Hematopoietic multipotent progenitor cell treated with erythropoietin and hydrocortisone succinate and interleukin-3 and kit ligand, for 15 days (in vitro differentiated cells): ENCODE measurements at regions not wholly inside any gene's neighbourhood (a gene's known extent, or its start where the extent isn't known, plus 50 kb on each side); places are given as distances from the start of the nearest gene placed in this dataset.
"Not testable (repeated sequence)": the region's sequence is repeated elsewhere in the genome, so short reads cannot be mapped to it uniquely, and the experiment has no call there.

Experiments
- DNase-seq: peaks from one replicate; pipeline ENCODE4 v3.0.0-alpha.2; 2015; ENCODE audit warnings: low spot score

- DNase-seq, result not testable (repeated sequence)
Observed at GRCh38 chr9:106109706-106110105, 415.4 kb downstream of the TMEM38B start.

GRCh38 chr9:106110483-106110882, 416.1 kb downstream of the TMEM38B start:
- DNase-seq, result no peak

DNA sequence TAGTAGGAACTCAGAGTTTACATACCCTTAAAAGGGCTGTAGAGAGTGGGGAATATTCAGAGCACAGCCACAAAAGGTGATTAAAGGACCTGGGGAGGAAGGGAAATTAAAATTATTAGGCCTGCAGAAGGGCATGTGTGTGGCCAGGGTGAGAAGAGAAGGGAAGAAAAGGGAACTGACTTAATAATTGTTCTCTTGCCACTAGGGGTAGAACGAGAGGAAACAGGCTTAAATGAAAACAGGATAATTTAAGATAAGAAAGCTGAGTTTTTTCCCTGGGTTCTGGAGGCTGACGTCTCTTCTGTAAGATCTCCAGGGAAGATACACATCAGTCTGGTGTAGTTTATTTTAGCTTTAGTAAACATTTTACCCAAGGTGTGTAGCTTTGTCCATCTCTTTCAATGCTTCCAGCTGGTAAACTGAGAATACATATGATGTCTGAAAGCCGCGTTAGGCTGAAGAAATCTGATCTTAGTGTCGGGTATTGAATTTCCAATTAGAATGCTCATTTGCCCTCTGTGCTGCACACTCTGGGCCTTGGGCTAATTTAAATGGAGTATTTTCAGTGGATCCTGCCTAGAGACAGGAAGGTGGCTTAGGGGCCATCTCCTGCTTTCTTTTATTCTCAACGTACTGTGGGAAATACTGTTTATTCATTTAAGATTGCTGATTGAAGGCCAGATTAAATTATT, 416.8 kb downstream of the TMEM38B start:
- no peak for DNase-seq

GRCh38 chr9:106112935-106113334, 418.6 kb downstream of the TMEM38B start:
- no peak for DNase-seq

DNA sequence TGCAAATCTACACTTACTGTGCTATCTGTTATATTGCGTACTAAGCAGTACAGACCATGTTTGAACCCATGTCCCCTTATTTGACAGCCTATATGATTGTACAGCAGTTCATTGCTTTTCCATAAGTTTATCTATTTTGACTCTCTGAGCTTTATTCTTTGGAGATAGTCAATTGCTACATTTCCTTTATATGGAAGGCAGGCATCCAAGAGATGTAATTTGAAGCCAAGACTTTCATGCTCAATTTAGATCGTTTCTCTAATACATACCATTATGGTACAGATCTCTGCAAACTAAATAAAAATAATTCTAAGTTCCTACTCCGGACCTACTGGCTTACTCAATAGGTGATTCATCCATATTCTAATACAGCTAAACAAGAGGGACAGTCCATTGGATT, 424.8 kb downstream of the TMEM38B start:
- no peak for DNase-seq

DNA sequence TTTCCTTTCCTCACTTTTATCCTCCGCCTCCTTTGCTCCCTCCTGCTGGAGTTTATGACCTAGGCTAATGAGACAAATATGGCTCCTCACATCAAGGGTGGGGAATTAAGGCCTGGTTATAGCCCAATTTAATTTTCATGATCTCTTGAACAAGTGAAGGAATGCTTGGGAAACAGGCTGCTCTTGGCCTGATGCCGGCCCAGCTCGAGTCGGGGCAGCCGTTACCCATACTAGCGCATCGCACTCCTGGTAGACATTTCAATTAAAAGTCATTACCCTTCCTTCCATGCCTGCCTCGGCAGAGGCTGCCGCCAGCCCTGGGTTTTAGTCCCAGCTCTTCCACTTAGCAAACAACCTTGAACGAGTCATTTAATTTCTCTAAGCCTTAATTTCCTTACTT, 425.7 kb downstream of the TMEM38B start:
- no peak for DNase-seq

- no peak for DNase-seq
Observed at GRCh38 chr9:106127776-106128175, 433.4 kb downstream of the TMEM38B start.

- DNase-seq, result no peak
Observed at GRCh38 chr9:106130374-106130773, 436.0 kb downstream of the TMEM38B start.

DNA sequence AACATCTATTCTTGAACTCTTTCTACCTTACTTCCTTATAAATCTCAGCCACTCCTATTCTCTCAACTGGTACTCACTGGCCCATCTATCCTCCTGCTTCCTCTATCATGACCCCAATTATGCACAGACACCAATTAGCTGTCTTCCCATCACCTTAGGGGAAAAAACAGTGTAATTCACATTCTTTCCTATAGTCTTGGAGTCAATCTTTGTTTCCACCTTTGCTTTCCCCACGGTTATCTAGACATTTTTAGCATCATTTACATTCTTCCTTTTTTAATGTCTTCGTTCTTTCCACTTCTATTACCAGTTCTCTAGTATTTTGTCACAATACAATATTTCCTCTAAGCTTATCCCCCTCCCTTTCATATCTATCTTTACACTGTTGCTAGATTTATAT, 449.4 kb downstream of the TMEM38B start:
- DNase-seq, result no peak

GRCh38 chr9:106146066-106146840, 451.9 kb downstream of the TMEM38B start:
- DNase-seq, result no peak

DNA sequence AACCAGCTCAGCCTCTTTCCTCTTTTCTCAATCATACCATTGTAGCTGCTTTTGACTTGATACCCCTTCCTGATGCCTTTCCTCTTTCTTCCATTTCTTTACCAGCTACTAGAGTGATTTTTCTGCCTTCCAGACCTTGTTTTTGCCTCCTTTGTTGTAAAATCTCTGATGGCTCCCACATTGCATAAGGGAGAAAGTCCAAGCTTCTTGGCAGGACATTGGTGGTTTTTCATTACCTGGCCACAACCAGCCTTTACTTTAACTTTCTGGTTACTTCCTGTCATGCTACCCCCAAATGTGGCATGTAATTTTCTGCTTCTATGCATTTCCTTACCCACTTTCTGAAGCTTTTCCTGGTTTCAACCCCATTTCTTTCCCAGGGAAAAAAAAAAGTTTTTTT, 452.5 kb downstream of the TMEM38B start:
- DNase-seq, result no peak

DNA sequence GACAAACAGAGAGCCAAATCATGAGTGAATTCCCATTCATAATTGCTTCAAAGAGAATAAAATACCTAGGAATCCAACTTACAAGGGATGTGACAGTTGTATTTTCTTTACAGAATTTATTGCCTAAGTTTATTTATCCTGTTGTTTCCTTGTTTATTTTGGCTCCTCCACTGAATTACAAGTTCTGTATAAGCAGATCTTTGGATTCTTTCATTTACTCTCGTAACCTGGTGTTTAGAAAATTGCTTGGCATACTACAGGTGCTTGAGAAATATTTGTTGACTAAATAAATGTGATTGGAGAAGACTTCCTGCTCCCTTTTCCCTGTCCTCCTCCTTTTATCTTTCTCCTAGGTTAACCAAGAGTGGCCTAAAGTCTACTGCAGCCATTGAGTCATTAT, 455.6 kb downstream of the TMEM38B start:
- no peak for DNase-seq

DNA sequence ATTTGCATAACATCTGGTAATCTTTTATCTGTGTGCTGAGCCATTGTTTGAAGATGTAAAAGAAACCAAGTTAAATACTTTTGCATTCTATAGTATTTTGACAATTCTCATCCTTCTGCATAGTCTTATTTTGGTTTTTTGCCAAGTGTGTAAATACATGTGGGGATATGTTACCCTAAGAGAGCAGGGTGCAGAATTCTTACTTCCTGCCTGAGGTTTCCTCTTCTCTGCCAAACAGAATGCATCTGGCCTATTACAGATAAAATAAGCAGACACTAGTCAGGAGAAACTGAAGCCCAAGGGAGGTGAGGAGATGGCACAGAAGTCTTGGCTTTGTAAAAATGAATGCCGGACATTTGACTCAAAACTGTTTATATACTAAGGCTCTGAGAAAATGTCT, 462.1 kb downstream of the TMEM38B start:
- no peak for DNase-seq

GRCh38 chr9:106172265-106172664, 477.9 kb downstream of the TMEM38B start:
- DNase-seq, result no peak

- no peak for DNase-seq
Observed at GRCh38 chr9:106174346-106174745, 480.0 kb downstream of the TMEM38B start.

GRCh38 chr9:106177216-106177615, 482.9 kb downstream of the TMEM38B start:
- DNase-seq, result no peak

DNA sequence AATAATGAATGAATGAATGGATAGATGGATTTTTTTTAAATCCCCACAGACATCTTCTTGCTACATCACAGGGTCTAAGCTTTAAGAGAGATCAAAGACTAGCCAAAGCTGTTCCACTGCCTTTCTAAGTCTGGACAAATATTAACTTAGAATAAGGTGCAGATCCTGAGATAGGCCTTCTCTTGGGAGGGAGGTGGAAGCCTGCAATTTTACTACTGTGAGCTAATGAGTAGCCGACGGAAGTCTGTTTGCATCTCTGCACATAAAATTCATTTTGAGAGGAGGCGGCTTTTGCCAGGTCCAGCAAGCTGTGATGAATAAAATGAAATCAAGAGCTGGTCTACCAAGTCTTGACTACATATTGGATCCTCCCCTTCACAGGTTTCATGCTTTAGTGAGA, 484.9 kb downstream of the TMEM38B start:
- DNase-seq, result no peak

GRCh38 chr9:106203815-106204516, 509.6 kb downstream of the TMEM38B start:
- not testable (repeated sequence) for DNase-seq

GRCh38 chr9:106207298-106207697, 513.0 kb downstream of the TMEM38B start:
- no peak for DNase-seq

DNA sequence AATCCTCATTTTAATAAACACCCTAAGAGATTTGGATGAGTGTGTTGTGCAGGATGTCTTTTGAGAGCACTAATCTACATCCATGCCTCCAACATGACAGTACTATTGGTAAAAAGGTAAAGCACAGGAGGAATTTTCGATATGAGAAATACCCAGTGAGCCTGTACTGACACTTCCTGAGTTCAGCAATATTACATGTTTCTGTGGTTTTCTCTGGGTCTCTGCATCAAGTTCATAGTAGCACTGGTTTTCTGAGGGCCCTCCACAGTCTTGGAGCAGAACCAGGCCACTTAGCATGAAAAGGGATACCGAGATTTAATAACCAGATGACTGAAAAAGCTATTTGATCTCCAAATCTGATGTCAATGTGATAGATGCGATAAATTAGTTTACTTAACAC, 524.1 kb downstream of the TMEM38B start:
- no peak for DNase-seq

- DNase-seq, result no peak
Observed at GRCh38 chr9:106218854-106219253, 524.5 kb downstream of the TMEM38B start.

- no peak for DNase-seq
Observed at GRCh38 chr9:106220415-106220814, 526.1 kb downstream of the TMEM38B start.

- no peak for DNase-seq
Observed at GRCh38 chr9:106228861-106229260, 534.5 kb downstream of the TMEM38B start.
